ENCODE measurements at regions not wholly inside any gene's neighbourhood (a gene's known extent, or its start where the extent isn't known, plus 50 kb on each side); places are given as distances from the start of the nearest gene placed in this dataset.

- TF ChIP-seq EP300 (IDR thresholded peaks at IDR 0.05) (no peak), POLR2A (IDR thresholded peaks at IDR 0.05; ENCODE audit: low read length) (no peak), PHF8 (IDR thresholded peaks at IDR 0.05; ENCODE audit: borderline replicate concordance, low read depth) (no peak), SMC3 (IDR thresholded peaks at IDR 0.05) (no peak), SREBF2 (IDR thresholded peaks at IDR 0.05) (no peak), ZFP36 (IDR thresholded peaks at IDR 0.05; ENCODE audit: borderline replicate concordance, partially characterized antibody) (no peak), RFX5 (IDR thresholded peaks at IDR 0.05) (no peak), KDM1A (IDR thresholded peaks at IDR 0.05; ENCODE audit: low read depth) (no peak), JUNB (IDR thresholded peaks at IDR 0.05) (no peak), HMGXB4 (CRISPR knock-in tag; IDR thresholded peaks at IDR 0.05; ENCODE audit: borderline replicate concordance) (no peak), KDM5A (IDR thresholded peaks at IDR 0.05) (no peak)
- TF ChIP-seq, protein P1, sequence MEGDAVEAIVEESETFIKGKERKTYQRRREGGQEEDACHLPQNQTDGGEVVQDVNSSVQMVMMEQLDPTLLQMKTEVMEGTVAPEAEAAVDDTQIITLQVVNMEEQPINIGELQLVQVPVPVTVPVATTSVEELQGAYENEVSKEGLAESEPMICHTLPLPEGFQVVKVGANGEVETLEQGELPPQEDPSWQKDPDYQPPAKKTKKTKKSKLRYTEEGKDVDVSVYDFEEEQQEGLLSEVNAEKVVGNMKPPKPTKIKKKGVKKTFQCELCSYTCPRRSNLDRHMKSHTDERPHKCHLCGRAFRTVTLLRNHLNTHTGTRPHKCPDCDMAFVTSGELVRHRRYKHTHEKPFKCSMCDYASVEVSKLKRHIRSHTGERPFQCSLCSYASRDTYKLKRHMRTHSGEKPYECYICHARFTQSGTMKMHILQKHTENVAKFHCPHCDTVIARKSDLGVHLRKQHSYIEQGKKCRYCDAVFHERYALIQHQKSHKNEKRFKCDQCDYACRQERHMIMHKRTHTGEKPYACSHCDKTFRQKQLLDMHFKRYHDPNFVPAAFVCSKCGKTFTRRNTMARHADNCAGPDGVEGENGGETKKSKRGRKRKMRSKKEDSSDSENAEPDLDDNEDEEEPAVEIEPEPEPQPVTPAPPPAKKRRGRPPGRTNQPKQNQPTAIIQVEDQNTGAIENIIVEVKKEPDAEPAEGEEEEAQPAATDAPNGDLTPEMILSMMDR (IDR thresholded peaks at IDR 0.05) = no peak
- TF ChIP-seq, protein P2, sequence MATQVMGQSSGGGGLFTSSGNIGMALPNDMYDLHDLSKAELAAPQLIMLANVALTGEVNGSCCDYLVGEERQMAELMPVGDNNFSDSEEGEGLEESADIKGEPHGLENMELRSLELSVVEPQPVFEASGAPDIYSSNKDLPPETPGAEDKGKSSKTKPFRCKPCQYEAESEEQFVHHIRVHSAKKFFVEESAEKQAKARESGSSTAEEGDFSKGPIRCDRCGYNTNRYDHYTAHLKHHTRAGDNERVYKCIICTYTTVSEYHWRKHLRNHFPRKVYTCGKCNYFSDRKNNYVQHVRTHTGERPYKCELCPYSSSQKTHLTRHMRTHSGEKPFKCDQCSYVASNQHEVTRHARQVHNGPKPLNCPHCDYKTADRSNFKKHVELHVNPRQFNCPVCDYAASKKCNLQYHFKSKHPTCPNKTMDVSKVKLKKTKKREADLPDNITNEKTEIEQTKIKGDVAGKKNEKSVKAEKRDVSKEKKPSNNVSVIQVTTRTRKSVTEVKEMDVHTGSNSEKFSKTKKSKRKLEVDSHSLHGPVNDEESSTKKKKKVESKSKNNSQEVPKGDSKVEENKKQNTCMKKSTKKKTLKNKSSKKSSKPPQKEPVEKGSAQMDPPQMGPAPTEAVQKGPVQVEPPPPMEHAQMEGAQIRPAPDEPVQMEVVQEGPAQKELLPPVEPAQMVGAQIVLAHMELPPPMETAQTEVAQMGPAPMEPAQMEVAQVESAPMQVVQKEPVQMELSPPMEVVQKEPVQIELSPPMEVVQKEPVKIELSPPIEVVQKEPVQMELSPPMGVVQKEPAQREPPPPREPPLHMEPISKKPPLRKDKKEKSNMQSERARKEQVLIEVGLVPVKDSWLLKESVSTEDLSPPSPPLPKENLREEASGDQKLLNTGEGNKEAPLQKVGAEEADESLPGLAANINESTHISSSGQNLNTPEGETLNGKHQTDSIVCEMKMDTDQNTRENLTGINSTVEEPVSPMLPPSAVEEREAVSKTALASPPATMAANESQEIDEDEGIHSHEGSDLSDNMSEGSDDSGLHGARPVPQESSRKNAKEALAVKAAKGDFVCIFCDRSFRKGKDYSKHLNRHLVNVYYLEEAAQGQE (IDR thresholded peaks at IDR 0.05) = no peak
Measured at GRCh38 chr14:85319101-85319500, 210.8 kb upstream of the FLRT2 start.
